Fibroblast of lung (primary cell): ENCODE measurements at regions not wholly inside any gene's neighbourhood (a gene's known extent, or its start where the extent isn't known, plus 50 kb on each side); places are given as distances from the start of the nearest gene placed in this dataset.
A peak's percentile ranks its signal among the peaks of the same experiment; 100 is the strongest.

ENCODE experiments used
- DNase-seq, 2 donors: peaks; one replicate each; pipeline versions ENCODE4 v3.0.0 to v3.0.0-alpha.2; 2010; ENCODE audit warnings: low read depth in 2 of 2
- H2AFZ ChIP-seq: 2 replicates; pipeline ENCODE4 v1.5.1; 2012; ENCODE audit warnings: low read length, control low read depth, inconsistent platforms
- H3K27ac ChIP-seq: 2 replicates; pipeline ENCODE4 v1.5.1; 2011; ENCODE audit warnings: low read length, control low read depth; ENCODE audit not compliant: insufficient read depth
- H3K27me3 ChIP-seq: 2 replicates; pipeline ENCODE4 v1.5.1; 2011; ENCODE audit warnings: mild to moderate bottlenecking, low read length; ENCODE audit not compliant: control insufficient read depth, insufficient read depth
- H3K36me3 ChIP-seq: 2 replicates; pipeline ENCODE4 v1.5.1; 2011; ENCODE audit warnings: low read length; ENCODE audit not compliant: control insufficient read depth, insufficient read depth
- H3K4me1 ChIP-seq: 2 replicates; pipeline ENCODE4 v1.5.1; 2011; ENCODE audit warnings: low read length; ENCODE audit not compliant: control insufficient read depth, insufficient read depth; ENCODE audit errors: extremely low read depth
- H3K4me2 ChIP-seq: 2 replicates; pipeline ENCODE4 v1.5.1; 2011; ENCODE audit warnings: low read length, control low read depth; ENCODE audit not compliant: insufficient read depth; ENCODE audit errors: extremely low read depth
- H3K4me3 ChIP-seq, 4 experiments: fragments of 200-600 bp in 1 of 4; sonication (generic) in 1 of 4; replicated peaks in 1 of 4; 2 replicates each; pipeline ENCODE4 v1.5.1; 2011 to 2016; ENCODE audit warnings: low read length in 4 of 4, low read depth in 3 of 4, mild to moderate bottlenecking in 3 of 4, control low read depth in 2 of 4, inconsistent platforms in 1 of 4, mixed read lengths in 1 of 4; ENCODE audit not compliant: insufficient read depth in 1 of 4; ENCODE audit errors: control extremely low read depth in 1 of 4
- H3K79me2 ChIP-seq: 2 replicates; pipeline ENCODE4 v1.5.1; 2012; ENCODE audit warnings: mild to moderate bottlenecking, low read length, inconsistent platforms; ENCODE audit not compliant: control insufficient read depth, insufficient read depth
- H3K9ac ChIP-seq: 2 replicates; pipeline ENCODE4 v1.5.1; 2011; ENCODE audit warnings: mild to moderate bottlenecking, low read length, control low read depth; ENCODE audit not compliant: insufficient read depth
- H3K9me3 ChIP-seq: 2 replicates; pipeline ENCODE4 v1.5.1; 2012; ENCODE audit warnings: low read depth, low read length; ENCODE audit not compliant: control insufficient read depth, insufficient read depth
- H4K20me1 ChIP-seq: 2 replicates; pipeline ENCODE4 v1.5.1; 2011; ENCODE audit warnings: low read length; ENCODE audit not compliant: control insufficient read depth, insufficient read depth; ENCODE audit errors: extremely low read depth
- CTCF ChIP-seq, 2 donors: IDR thresholded peaks in 1 of 2; conservative IDR thresholded peaks in 1 of 2; 1 replicate in 1 of 2; 2 replicates in 1 of 2; pipeline ENCODE4 v1.5.1; 2011 to 2012; ENCODE audit warnings: low read length in 2 of 2, control low read depth in 1 of 2, inconsistent platforms in 1 of 2, low read depth in 1 of 2, mild to moderate bottlenecking in 1 of 2
- EZH2 ChIP-seq: IDR thresholded peaks from 2 replicates; pipeline ENCODE4 v1.5.1; 2012; ENCODE audit warnings: low read length, control low read depth, mild to moderate bottlenecking; ENCODE audit errors: missing control alignments

DNA sequence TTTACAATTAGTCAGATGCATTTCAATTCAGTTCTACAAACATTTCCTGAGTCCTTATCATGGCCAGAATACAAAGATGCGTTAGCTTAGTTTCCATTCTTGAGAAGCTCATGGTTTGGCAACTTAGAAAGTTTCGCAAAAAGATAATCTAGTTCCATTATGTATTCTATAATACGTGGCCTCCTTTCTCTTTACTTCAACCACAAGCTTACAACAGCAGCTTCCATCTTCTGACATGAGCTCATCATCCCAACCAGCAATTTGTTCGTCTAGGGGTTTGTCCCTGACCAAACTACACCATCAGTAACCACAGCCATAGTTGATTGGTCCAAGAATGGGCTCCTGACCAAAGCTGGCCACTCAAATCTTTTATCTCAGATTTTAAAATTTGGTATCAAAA is 267.6 kb upstream of the TBC1D5 start:
- DNase-seq: no peak
- H3K4me1 ChIP-seq: no peaks in the 10 kb centered on the region
- H3K4me2 ChIP-seq: no peak overlapping the region
- no peaks in the 10 kb centered on the region for H3K27me3 ChIP-seq
- H3K36me3 ChIP-seq: no peaks in the 10 kb centered on the region
- H3K79me2 ChIP-seq: no peaks in the 10 kb centered on the region
- H3K27ac ChIP-seq: no peak overlapping the region
- no peak overlapping the region for H2AFZ ChIP-seq
- no peak overlapping the region for H3K9ac ChIP-seq
- no peaks in the 10 kb centered on the region for H3K9me3 ChIP-seq
- H4K20me1 ChIP-seq: no peaks in the 10 kb centered on the region
- no peak for TF ChIP-seq CTCF (conservative IDR thresholded peaks at IDR 0.05 in 1 of 2, IDR thresholded peaks at IDR 0.05 in 1 of 2; ENCODE audit: low read depth in 1 of 2, low read length in 2 of 2)
- TF ChIP-seq EZH2: no peak
- H3K4me3 ChIP-seq: no peak overlapping the region

- Histone ChIP-seq H3K4me3 (no peak overlapping the region), H3K27me3 (no peaks in the 10 kb centered on the region), H3K27ac (no peak overlapping the region), H3K4me2 (no peak overlapping the region), H4K20me1 (no peaks in the 10 kb centered on the region), H3K9ac (no peak overlapping the region), H3K9me3 (no peaks in the 10 kb centered on the region), H3K4me1 (no peaks in the 10 kb centered on the region), H3K79me2 (no peaks in the 10 kb centered on the region), H3K36me3 (no peaks in the 10 kb centered on the region), H2AFZ (no peak overlapping the region)
- DNase-seq: no peak
- no peak for TF ChIP-seq EZH2
Measured at GRCh38 chr3:18008706-18009368, 266.4 kb upstream of the TBC1D5 start.

- Histone ChIP-seq H3K27ac (no peak overlapping the region), H3K4me2 (no peak overlapping the region), H3K4me1 (no peaks in the 10 kb centered on the region)
Measured at GRCh38 chr3:18007980-18008379, 265.5 kb upstream of the TBC1D5 start.

More at GRCh38 chr3:18007980-18008379, 265.5 kb upstream of the TBC1D5 start:
- Histone ChIP-seq H3K27me3 (no peaks in the 10 kb centered on the region), H4K20me1 (no peaks in the 10 kb centered on the region), H3K36me3 (no peaks in the 10 kb centered on the region), H3K4me3 (no peak overlapping the region), H2AFZ (no peak overlapping the region), H3K9me3 (no peaks in the 10 kb centered on the region), H3K9ac (no peak overlapping the region), H3K79me2 (no peaks in the 10 kb centered on the region)
- peak in 1 of 2 donors; percentile 86 for DNase-seq
- no peak for TF ChIP-seq CTCF (conservative IDR thresholded peaks at IDR 0.05 in 1 of 2, IDR thresholded peaks at IDR 0.05 in 1 of 2; ENCODE audit: low read depth in 1 of 2, low read length in 2 of 2)
- no peak for TF ChIP-seq EZH2
